Lung (tissue), 11 donors: ENCODE measurements at regions not wholly inside any gene's neighbourhood (a gene's known extent, or its start where the extent isn't known, plus 50 kb on each side); places are given as distances from the start of the nearest gene placed in this dataset.

Experiments used
- ATAC-seq: fragments of 200-7000 bp; cut with Tn5 transposase; one replicate; pipeline ENCODE4 v1.9.1; 2020; ENCODE audit warnings: moderate number of reproducible peaks; ENCODE audit not compliant: insufficient read depth, low FRiP score
- DNase-seq, 3 donors: peaks; one replicate each; pipeline ENCODE4 v3.0.0-alpha.2; 2013 to 2017
- H3K27ac ChIP-seq, 2 donors: one replicate each; pipeline ENCODE4 v1.5.1; 2013; ENCODE audit warnings: mild to moderate bottlenecking in 2 of 2, moderate library complexity in 2 of 2, control low read depth in 1 of 2, inconsistent platforms in 1 of 2, low read depth in 1 of 2, low read length in 1 of 2
- H3K27me3 ChIP-seq, 3 donors: one replicate each; pipeline ENCODE4 v1.5.1; 2013; ENCODE audit warnings: low read length in 2 of 3; ENCODE audit not compliant: control insufficient read depth in 3 of 3, insufficient read depth in 3 of 3
- H3K36me3 ChIP-seq, 4 donors: one replicate each; pipeline ENCODE4 v1.5.1; 2013; ENCODE audit warnings: low read length in 4 of 4, mild to moderate bottlenecking in 1 of 4, moderate library complexity in 1 of 4; ENCODE audit not compliant: control insufficient read depth in 4 of 4, insufficient read depth in 4 of 4
- H3K4me1 ChIP-seq, 5 donors: one replicate each; pipeline ENCODE4 v1.5.1; 2013; ENCODE audit warnings: low read length in 5 of 5, mild to moderate bottlenecking in 2 of 5, moderate library complexity in 1 of 5; ENCODE audit not compliant: control insufficient read depth in 5 of 5, insufficient read depth in 5 of 5
- H3K4me3 ChIP-seq: one replicate; pipeline ENCODE4 v1.5.1; 2013; ENCODE audit warnings: mild to moderate bottlenecking, control low read depth, moderate library complexity
- H3K9ac ChIP-seq, 2 donors: one replicate each; pipeline ENCODE4 v1.5.1; 2013; ENCODE audit warnings: low read length in 2 of 2, control low read depth in 1 of 2; ENCODE audit not compliant: insufficient read depth in 1 of 2
- H3K9me3 ChIP-seq, 4 donors: one replicate each; pipeline ENCODE4 v1.5.1; 2013; ENCODE audit warnings: low read length in 3 of 4, mild to moderate bottlenecking in 1 of 4, moderate library complexity in 1 of 4; ENCODE audit not compliant: control insufficient read depth in 4 of 4, insufficient read depth in 3 of 4
- WGBS, 2 donors: extraction: QIAGEN DNeasy Blood & Tissue Kit; methylation state at CpG; one replicate each; pipeline ENCODE4 v1.1.7; 2013; 5-methylcytosine and 5-hydroxymethylcytosine counted together
- TF ChIP-seq, protein P1 (sequence below): IDR thresholded peaks from 2 replicates; pipeline ENCODE4 v1.5.1; 2012; ENCODE audit warnings: mild to moderate bottlenecking; ENCODE audit errors: control extremely low read depth, extremely low read depth
- donor health status: control.
- donor health status: control.
- donor health status: Bipolar disorder and iron deficiency.
- donor health status: healthy.
- donor health status: DM: yes; HTN: yes; CAD: no.

DNA sequence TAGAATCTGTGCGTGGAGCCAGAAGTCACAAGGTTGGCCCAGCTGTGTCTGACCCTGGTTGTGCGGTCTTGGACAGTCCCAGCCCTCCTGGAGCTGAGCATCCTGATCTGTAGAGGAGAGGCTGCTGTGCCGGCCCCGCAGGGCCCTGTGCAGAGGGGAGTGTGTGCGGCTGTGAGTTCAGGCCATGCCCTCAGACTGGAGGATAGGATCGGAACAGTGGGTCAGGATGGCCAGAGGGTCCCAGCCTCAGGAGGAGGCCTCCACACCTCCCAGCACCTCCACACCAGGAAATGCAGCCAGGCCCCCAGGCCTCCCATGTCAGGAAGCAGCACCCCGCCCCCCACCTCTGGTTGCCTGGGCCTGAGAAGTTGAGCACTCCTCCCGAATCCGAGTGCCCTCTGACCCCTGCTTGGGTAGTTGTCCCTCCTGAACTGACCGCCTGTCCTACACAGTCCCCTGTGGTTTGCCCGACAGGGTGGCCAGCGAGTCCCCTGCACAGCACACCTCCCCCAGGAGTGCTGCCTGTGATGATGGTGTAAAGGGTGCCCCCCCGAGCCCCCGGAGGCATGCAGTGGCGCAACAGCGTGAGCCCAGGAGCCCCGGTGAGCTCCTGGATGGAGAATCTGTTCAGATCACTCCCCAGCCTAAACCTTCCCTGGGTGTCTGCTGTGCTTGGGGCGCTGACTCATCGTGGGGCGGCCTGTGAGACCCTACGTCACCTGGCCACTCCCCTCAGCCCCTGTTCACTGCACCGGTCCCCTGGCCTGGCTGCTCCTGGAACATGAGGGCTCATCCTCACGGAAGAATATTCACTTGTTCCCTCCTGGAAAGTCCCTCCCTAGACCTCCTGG, 285.2 kb downstream of the SEC14L1 start:
- 58 to 71% methylated on average over 23 of the region's 23 CpGs for whole genome bisulfite sequencing, 2 donors
- no peak for DNase-seq

DNA sequence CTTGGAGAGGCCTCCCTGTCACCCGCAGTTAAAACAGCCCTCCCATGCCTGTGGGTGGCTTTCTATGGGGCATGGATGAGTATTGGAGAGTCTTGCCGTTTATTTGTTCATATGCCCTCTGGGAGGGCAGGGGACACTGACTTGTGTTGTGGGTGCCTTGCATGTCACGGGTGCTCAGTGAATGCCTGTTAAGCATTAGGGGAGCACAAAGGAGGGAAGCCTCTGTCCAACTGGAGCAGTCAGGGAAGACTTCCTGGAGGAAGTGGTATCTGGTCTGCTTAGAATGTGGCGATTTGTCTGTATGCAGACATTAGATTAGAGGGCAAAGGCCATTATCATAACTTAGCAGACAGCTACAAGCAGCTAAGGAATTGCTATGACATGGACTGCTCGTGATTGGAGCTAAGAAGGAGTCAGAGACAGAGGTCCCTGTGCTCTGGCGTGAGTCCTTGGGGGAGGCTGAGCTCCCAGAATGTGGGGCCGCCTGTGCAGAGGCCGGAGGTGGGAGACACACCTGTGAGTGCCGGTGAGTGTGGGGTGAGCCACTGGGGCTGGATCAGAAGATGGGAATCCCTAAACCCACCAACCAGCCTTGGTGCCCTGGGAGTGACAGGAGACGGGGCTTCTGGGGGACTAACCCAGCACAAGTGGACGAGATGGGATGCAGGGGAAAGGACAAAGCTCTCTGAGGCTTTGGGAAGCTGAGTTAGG, 286.1 kb downstream of the SEC14L1 start:
- Histone ChIP-seq H3K27ac (peak overlapping the region; percentile 25 to 26), H3K9me3 (no peaks in the 10 kb centered on the region), H3K4me1 (peaks cover 5 to 96% (median 56%) of the 10 kb centered on the region in 5 donors), H3K9ac (no peak overlapping the region), H3K4me3 (no peak overlapping the region), H3K27me3 (no peaks in the 10 kb centered on the region), H3K36me3 (no peaks in the 10 kb centered on the region)
- ATAC-seq (no peak), DNase-seq (no peak)
- 78 to 79% methylated on average over 11 of the region's 11 CpGs for WGBS, 2 donors
- TF ChIP-seq, protein P1, sequence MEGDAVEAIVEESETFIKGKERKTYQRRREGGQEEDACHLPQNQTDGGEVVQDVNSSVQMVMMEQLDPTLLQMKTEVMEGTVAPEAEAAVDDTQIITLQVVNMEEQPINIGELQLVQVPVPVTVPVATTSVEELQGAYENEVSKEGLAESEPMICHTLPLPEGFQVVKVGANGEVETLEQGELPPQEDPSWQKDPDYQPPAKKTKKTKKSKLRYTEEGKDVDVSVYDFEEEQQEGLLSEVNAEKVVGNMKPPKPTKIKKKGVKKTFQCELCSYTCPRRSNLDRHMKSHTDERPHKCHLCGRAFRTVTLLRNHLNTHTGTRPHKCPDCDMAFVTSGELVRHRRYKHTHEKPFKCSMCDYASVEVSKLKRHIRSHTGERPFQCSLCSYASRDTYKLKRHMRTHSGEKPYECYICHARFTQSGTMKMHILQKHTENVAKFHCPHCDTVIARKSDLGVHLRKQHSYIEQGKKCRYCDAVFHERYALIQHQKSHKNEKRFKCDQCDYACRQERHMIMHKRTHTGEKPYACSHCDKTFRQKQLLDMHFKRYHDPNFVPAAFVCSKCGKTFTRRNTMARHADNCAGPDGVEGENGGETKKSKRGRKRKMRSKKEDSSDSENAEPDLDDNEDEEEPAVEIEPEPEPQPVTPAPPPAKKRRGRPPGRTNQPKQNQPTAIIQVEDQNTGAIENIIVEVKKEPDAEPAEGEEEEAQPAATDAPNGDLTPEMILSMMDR: no peak

More for the DNA sequence above, 285.2 kb downstream of the SEC14L1 start:
- Histone ChIP-seq H3K4me1 (peaks cover 5 to 97% (median 63%) of the 10 kb centered on the region in 5 donors), H3K36me3 (no peaks in the 10 kb centered on the region), H3K9ac (no peak overlapping the region), H3K27ac (peak overlapping the region in 1 of 2 donors; percentile 65), H3K9me3 (no peaks in the 10 kb centered on the region), H3K4me3 (no peak overlapping the region), H3K27me3 (no peaks in the 10 kb centered on the region)
- ATAC-seq: no peak
- TF ChIP-seq, protein P1: no peak

DNA sequence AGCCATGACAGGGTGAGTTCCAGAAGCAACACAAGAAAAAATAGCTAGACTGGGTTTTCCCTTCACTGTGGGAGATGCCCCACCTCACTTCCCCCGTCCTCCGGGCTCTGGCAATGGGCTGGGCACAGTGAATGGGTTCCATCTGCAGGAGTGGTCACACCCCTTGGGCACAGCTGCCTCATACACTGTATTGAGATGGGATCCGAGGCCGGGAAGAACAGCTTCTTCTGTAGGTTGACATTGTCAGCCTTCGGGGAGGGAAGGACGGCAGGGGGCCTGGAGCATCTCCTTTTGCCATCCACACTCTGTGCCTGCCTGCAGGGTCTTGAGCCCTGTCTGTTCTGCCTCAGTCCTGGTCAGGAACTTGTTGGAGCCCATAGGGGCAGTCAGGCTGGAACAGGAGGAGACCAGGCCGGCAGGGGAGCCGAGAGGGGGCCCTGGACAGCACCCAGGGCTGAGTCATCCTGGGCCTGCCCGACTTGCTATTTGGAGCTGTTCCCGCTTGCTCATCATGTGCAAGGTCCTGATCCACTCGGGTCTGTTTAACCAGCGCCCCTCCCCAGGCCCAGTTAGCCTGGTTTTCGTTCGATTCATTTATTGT, 286.7 kb downstream of the SEC14L1 start:
- no peak for ATAC-seq
- H3K27ac ChIP-seq: peak overlapping the region; percentile 25 to 41
- TF ChIP-seq, protein P1: no peak
- 56 to 66% methylated on average over 14 of the region's 14 CpGs for WGBS, 2 donors
- no peaks in the 10 kb centered on the region for H3K36me3 ChIP-seq
- H3K4me3 ChIP-seq: no peak overlapping the region
- H3K9ac ChIP-seq: no peak overlapping the region
- peaks cover 5 to 94% (median 56%) of the 10 kb centered on the region in 5 donors for H3K4me1 ChIP-seq
- no peaks in the 10 kb centered on the region for H3K9me3 ChIP-seq
- no peaks in the 10 kb centered on the region for H3K27me3 ChIP-seq
- DNase-seq: no peak
